ENCODE measurements at regions not wholly inside any gene's neighbourhood (a gene's known extent, or its start where the extent isn't known, plus 50 kb on each side); places are given as distances from the start of the nearest gene placed in this dataset.

- 68 to 74% methylated on average over 5 of the region's 5 CpGs for WGBS, 2 donors
- H3K9me3 ChIP-seq = no peaks in the 10 kb centered on the region
- peaks cover 66 to 80% (median 74%) of the 10 kb centered on the region in 4 donors for H3K4me1 ChIP-seq
- DNase-seq (no peak), ATAC-seq (ENCODE audit: low FRiP score in 2 of 2) (no peak)
- H3K27me3 ChIP-seq = no peaks in the 10 kb centered on the region
- TF ChIP-seq POLR2AphosphoS5 (IDR thresholded peaks at IDR 0.05) (no peak), EP300 (IDR thresholded peaks at IDR 0.05) (no peak), CTCF (IDR thresholded peaks at IDR 0.05) (no peak), POLR2A (IDR thresholded peaks at IDR 0.05) (no peak)
- no peak overlapping the region for H3K4me3 ChIP-seq
- peaks cover 0 to 11% (median 3%) of the 10 kb centered on the region in 4 donors for H3K36me3 ChIP-seq
- H3K27ac ChIP-seq = peak overlapping the region; percentile 0 to 12 (median 2)
Observed at GRCh38 chr7:130917669-130918128, 183.7 kb upstream of the KLF14 start.

GRCh38 chr7:130918129-130919052 is 184.4 kb upstream of the KLF14 start:
- Histone ChIP-seq H3K4me3 (no peak overlapping the region), H3K36me3 (peaks cover 0 to 11% (median 3%) of the 10 kb centered on the region in 4 donors), H3K27ac (peak overlapping the region; percentile 1 to 23 (median 7)), H3K4me1 (peaks cover 66 to 79% (median 74%) of the 10 kb centered on the region in 4 donors), H3K9me3 (no peaks in the 10 kb centered on the region), H3K27me3 (no peaks in the 10 kb centered on the region)
- WGBS, 2 donors = 86 to 88% methylated on average over 11 of the region's 11 CpGs
- ATAC-seq (ENCODE audit: low FRiP score in 2 of 2) (no peak), DNase-seq (no peak)
- TF ChIP-seq CTCF (IDR thresholded peaks at IDR 0.05) = no peak
- TF ChIP-seq POLR2A (IDR thresholded peaks at IDR 0.05) = no peak
- TF ChIP-seq EP300 (IDR thresholded peaks at IDR 0.05) = no peak
- TF ChIP-seq POLR2AphosphoS5 (IDR thresholded peaks at IDR 0.05) = no peak

GRCh38 chr7:130919316-130920103 is 185.5 kb upstream of the KLF14 start:
- ATAC-seq (ENCODE audit: low FRiP score in 2 of 2) = no peak
- Histone ChIP-seq H3K36me3 (peaks cover 0 to 11% (median 3%) of the 10 kb centered on the region in 4 donors), H3K4me1 (peaks cover 60 to 79% (median 64%) of the 10 kb centered on the region in 4 donors), H3K27me3 (no peaks in the 10 kb centered on the region), H3K27ac (no peak overlapping the region), H3K4me3 (no peak overlapping the region), H3K9me3 (no peaks in the 10 kb centered on the region)
- WGBS, 2 donors = 80 to 88% methylated on average over 2 of the region's 2 CpGs
- TF ChIP-seq POLR2AphosphoS5 (IDR thresholded peaks at IDR 0.05) = no peak
- TF ChIP-seq POLR2A (IDR thresholded peaks at IDR 0.05) = no peak
- no peak for TF ChIP-seq EP300 (IDR thresholded peaks at IDR 0.05)
- TF ChIP-seq CTCF (IDR thresholded peaks at IDR 0.05) = no peak
- no peak for DNase-seq

- TF ChIP-seq EP300 (IDR thresholded peaks at IDR 0.05) (no peak), CTCF (IDR thresholded peaks at IDR 0.05) (no peak), POLR2AphosphoS5 (IDR thresholded peaks at IDR 0.05) (no peak), POLR2A (IDR thresholded peaks at IDR 0.05) (no peak)
- H3K27me3 ChIP-seq = no peaks in the 10 kb centered on the region
- H3K4me1 ChIP-seq = peaks cover 57 to 79% (median 64%) of the 10 kb centered on the region in 4 donors
- 77 to 81% methylated on average over 3 of the region's 3 CpGs for WGBS, 2 donors
- no peak overlapping the region for H3K4me3 ChIP-seq
- H3K36me3 ChIP-seq = peaks cover 0 to 11% (median 3%) of the 10 kb centered on the region in 4 donors
- peak overlapping the region in 1 of 4 donors; percentile 38 for H3K27ac ChIP-seq
- DNase-seq (no peak), ATAC-seq (ENCODE audit: low FRiP score in 2 of 2) (no peak)
- no peaks in the 10 kb centered on the region for H3K9me3 ChIP-seq
Observed at GRCh38 chr7:130920122-130920521, 186.1 kb upstream of the KLF14 start.

All from upper lobe of left lung (tissue), 6 donors.